ENCODE measurements at regions not wholly inside any gene's neighbourhood (a gene's known extent, or its start where the extent isn't known, plus 50 kb on each side); places are given as distances from the start of the nearest gene placed in this dataset.

GRCh38 chr2:226011716-226012450, 612.4 kb downstream of the NYAP2 start:
- peaks cover 8% of the 10 kb centered on the region for H3K27me3 Mint-ChIP-seq
- no peaks in the 10 kb centered on the region for H3K9me3 Mint-ChIP-seq (ENCODE audit: low read depth)
- H3K36me3 Mint-ChIP-seq: no peaks in the 10 kb centered on the region
- no peak overlapping the region for H3K27ac Mint-ChIP-seq
- H3K4me3 Mint-ChIP-seq: no peak overlapping the region
- no peaks in the 10 kb centered on the region for H3K4me1 Mint-ChIP-seq (ENCODE audit: low read depth)

GRCh38 chr2:226002438-226002837, 602.9 kb downstream of the NYAP2 start:
- no peak overlapping the region for H3K27ac Mint-ChIP-seq

GRCh38 chr2:226001716-226002115, 602.2 kb downstream of the NYAP2 start:
- Mint-ChIP-seq H3K4me3 (no peak overlapping the region), H3K4me1 (ENCODE audit: low read depth) (no peaks in the 10 kb centered on the region), H3K27ac (no peak overlapping the region), H3K9me3 (ENCODE audit: low read depth) (no peaks in the 10 kb centered on the region), H3K36me3 (no peaks in the 10 kb centered on the region), H3K27me3 (no peaks in the 10 kb centered on the region)

More at GRCh38 chr2:226002438-226002837, 602.9 kb downstream of the NYAP2 start:
- Mint-ChIP-seq H3K36me3 (no peaks in the 10 kb centered on the region), H3K4me1 (ENCODE audit: low read depth) (no peaks in the 10 kb centered on the region), H3K4me3 (no peak overlapping the region), H3K27me3 (no peaks in the 10 kb centered on the region), H3K9me3 (ENCODE audit: low read depth) (no peaks in the 10 kb centered on the region)

- no peaks in the 10 kb centered on the region for H3K9me3 Mint-ChIP-seq (ENCODE audit: low read depth)
- H3K27ac Mint-ChIP-seq: no peak overlapping the region
- H3K4me3 Mint-ChIP-seq: no peak overlapping the region
- no peaks in the 10 kb centered on the region for H3K27me3 Mint-ChIP-seq
- H3K4me1 Mint-ChIP-seq (ENCODE audit: low read depth): no peaks in the 10 kb centered on the region
- H3K36me3 Mint-ChIP-seq: no peaks in the 10 kb centered on the region
Measured at GRCh38 chr2:225999692-226000091, 600.2 kb downstream of the NYAP2 start.

GRCh38 chr2:225998653-225999052, 599.1 kb downstream of the NYAP2 start:
- H3K9me3 Mint-ChIP-seq (ENCODE audit: low read depth): no peaks in the 10 kb centered on the region
- H3K4me3 Mint-ChIP-seq: no peak overlapping the region
- H3K36me3 Mint-ChIP-seq: no peaks in the 10 kb centered on the region
- H3K27me3 Mint-ChIP-seq: no peaks in the 10 kb centered on the region
- H3K27ac Mint-ChIP-seq: no peak overlapping the region
- H3K4me1 Mint-ChIP-seq (ENCODE audit: low read depth): no peaks in the 10 kb centered on the region

GRCh38 chr2:225998116-225998515, 598.6 kb downstream of the NYAP2 start:
- H3K27ac Mint-ChIP-seq: no peak overlapping the region
- no peaks in the 10 kb centered on the region for H3K9me3 Mint-ChIP-seq (ENCODE audit: low read depth)
- H3K36me3 Mint-ChIP-seq: no peaks in the 10 kb centered on the region
- no peaks in the 10 kb centered on the region for H3K27me3 Mint-ChIP-seq
- no peaks in the 10 kb centered on the region for H3K4me1 Mint-ChIP-seq (ENCODE audit: low read depth)
- no peak overlapping the region for H3K4me3 Mint-ChIP-seq

GRCh38 chr2:225996462-225996828, 596.9 kb downstream of the NYAP2 start:
- Mint-ChIP-seq H3K27me3 (no peaks in the 10 kb centered on the region), H3K36me3 (no peaks in the 10 kb centered on the region), H3K9me3 (ENCODE audit: low read depth) (no peaks in the 10 kb centered on the region), H3K4me1 (ENCODE audit: low read depth) (no peaks in the 10 kb centered on the region), H3K27ac (no peak overlapping the region), H3K4me3 (no peak overlapping the region)

GRCh38 chr2:225995796-225996461, 596.4 kb downstream of the NYAP2 start:
- Mint-ChIP-seq H3K27ac (no peak overlapping the region), H3K4me3 (no peak overlapping the region), H3K36me3 (no peaks in the 10 kb centered on the region), H3K9me3 (ENCODE audit: low read depth) (no peaks in the 10 kb centered on the region), H3K27me3 (peaks cover 2% of the 10 kb centered on the region), H3K4me1 (ENCODE audit: low read depth) (no peaks in the 10 kb centered on the region)

GRCh38 chr2:225994748-225995405, 595.4 kb downstream of the NYAP2 start:
- no peaks in the 10 kb centered on the region for H3K36me3 Mint-ChIP-seq
- no peaks in the 10 kb centered on the region for H3K9me3 Mint-ChIP-seq (ENCODE audit: low read depth)
- no peak overlapping the region for H3K4me3 Mint-ChIP-seq
- H3K27me3 Mint-ChIP-seq: peaks cover 2% of the 10 kb centered on the region
- H3K27ac Mint-ChIP-seq: no peak overlapping the region
- H3K4me1 Mint-ChIP-seq (ENCODE audit: low read depth): no peaks in the 10 kb centered on the region

- H3K27me3 Mint-ChIP-seq: peaks cover 2% of the 10 kb centered on the region
- H3K27ac Mint-ChIP-seq: no peak overlapping the region
- no peaks in the 10 kb centered on the region for H3K36me3 Mint-ChIP-seq
- H3K4me1 Mint-ChIP-seq (ENCODE audit: low read depth): no peaks in the 10 kb centered on the region
- H3K4me3 Mint-ChIP-seq: no peak overlapping the region
- H3K9me3 Mint-ChIP-seq (ENCODE audit: low read depth): no peaks in the 10 kb centered on the region
Measured at GRCh38 chr2:225993430-225993829, 593.9 kb downstream of the NYAP2 start.

GRCh38 chr2:225989809-225990208, 590.3 kb downstream of the NYAP2 start:
- Mint-ChIP-seq H3K4me3 (no peak overlapping the region), H3K27me3 (peaks cover 2% of the 10 kb centered on the region), H3K4me1 (ENCODE audit: low read depth) (no peaks in the 10 kb centered on the region), H3K36me3 (no peaks in the 10 kb centered on the region), H3K9me3 (ENCODE audit: low read depth) (no peaks in the 10 kb centered on the region), H3K27ac (no peak overlapping the region)

- H3K27ac Mint-ChIP-seq: no peak overlapping the region
- H3K9me3 Mint-ChIP-seq (ENCODE audit: low read depth): no peaks in the 10 kb centered on the region
- no peaks in the 10 kb centered on the region for H3K36me3 Mint-ChIP-seq
Measured at GRCh38 chr2:225980372-225980771, 580.9 kb downstream of the NYAP2 start.

GRCh38 chr2:225971433-225971832, 571.9 kb downstream of the NYAP2 start:
- H3K4me3 Mint-ChIP-seq: no peak overlapping the region
- H3K36me3 Mint-ChIP-seq: no peaks in the 10 kb centered on the region
- H3K27ac Mint-ChIP-seq: no peak overlapping the region
- peaks cover 1% of the 10 kb centered on the region for H3K27me3 Mint-ChIP-seq
- H3K4me1 Mint-ChIP-seq (ENCODE audit: low read depth): no peaks in the 10 kb centered on the region
- peaks cover 4% of the 10 kb centered on the region for H3K9me3 Mint-ChIP-seq (ENCODE audit: low read depth)

More at GRCh38 chr2:225980372-225980771, 580.9 kb downstream of the NYAP2 start:
- Mint-ChIP-seq H3K4me3 (no peak overlapping the region), H3K27me3 (no peaks in the 10 kb centered on the region), H3K4me1 (ENCODE audit: low read depth) (no peaks in the 10 kb centered on the region)

- Mint-ChIP-seq H3K36me3 (peaks cover 6% of the 10 kb centered on the region), H3K4me1 (ENCODE audit: low read depth) (no peaks in the 10 kb centered on the region), H3K27ac (no peak overlapping the region), H3K27me3 (peaks cover 2% of the 10 kb centered on the region), H3K4me3 (no peak overlapping the region), H3K9me3 (ENCODE audit: low read depth) (peaks cover 23% of the 10 kb centered on the region)
Measured at GRCh38 chr2:225948903-225949302, 549.4 kb downstream of the NYAP2 start.

GRCh38 chr2:225938991-225939390, 539.5 kb downstream of the NYAP2 start:
- H3K9me3 Mint-ChIP-seq (ENCODE audit: low read depth): peaks cover 4% of the 10 kb centered on the region
- H3K36me3 Mint-ChIP-seq: no peaks in the 10 kb centered on the region
- peaks cover 2% of the 10 kb centered on the region for H3K27me3 Mint-ChIP-seq
- H3K4me1 Mint-ChIP-seq (ENCODE audit: low read depth): no peaks in the 10 kb centered on the region
- H3K4me3 Mint-ChIP-seq: no peak overlapping the region
- H3K27ac Mint-ChIP-seq: no peak overlapping the region

Measured in activated naive CD8-positive, alpha-beta T cell (primary cell).